H1 (cell line): ENCODE measurements at regions not wholly inside any gene's neighbourhood (a gene's known extent, or its start where the extent isn't known, plus 50 kb on each side); places are given as distances from the start of the nearest gene placed in this dataset.
A peak's percentile ranks its signal among the peaks of the same experiment; 100 is the strongest.
"Not testable (repeated sequence)": the region's sequence is repeated elsewhere in the genome, so short reads cannot be mapped to it uniquely, and the experiment has no call there.

Experiments used
- CTCF ChIA-PET: fragments of 300-600 bp; sonication (Branson Sonifier 250); formaldehyde crosslinking; loops from one replicate; lab custom pipeline; 2021; ENCODE audit not compliant: partially characterized antibody; lab: Charles Lee
- POLR2A ChIA-PET: fragments of 300-600 bp; sonication (Branson Sonifier 250); formaldehyde crosslinking; loops from one replicate; lab custom pipeline; 2021; ENCODE audit warnings: inconsistent platforms; ENCODE audit not compliant: partially characterized antibody; lab: Charles Lee
- DNase-seq, 2 experiments: peaks; one replicate each; pipeline versions ENCODE4 v3.0.0 to v3.0.0-alpha.2; 2010 to 2022; ENCODE audit warnings: low spot score in 2 of 2, low read depth in 1 of 2, mixed read lengths in 1 of 2
- FAIRE-seq: peaks from 2 replicates; lab custom pipeline; 2011; peaks lifted over from hg19 to GRCh38; lab: Jason Lieb, UNC
- H2AFZ ChIP-seq: 2 replicates; pipeline ENCODE4 v1.8.1; 2012; ENCODE audit warnings: low read length, inconsistent platforms
- H2AK5ac ChIP-seq: 2 replicates; pipeline ENCODE4 v1.6.1; 2013; ENCODE audit warnings: low read depth, low read length
- H2BK120ac ChIP-seq: replicated peaks from 2 replicates; pipeline ENCODE3; 2013; ENCODE audit warnings: low read depth, low read length, inconsistent platforms
- H2BK12ac ChIP-seq: 2 replicates; pipeline ENCODE4 v1.6.1; 2013; ENCODE audit warnings: low read depth, low read length
- H2BK15ac ChIP-seq: 2 replicates; pipeline ENCODE4 v1.6.1; 2013; ENCODE audit warnings: low read length
- H2BK20ac ChIP-seq: 2 replicates; pipeline ENCODE4 v1.6.1; 2013; ENCODE audit warnings: low read length
- H2BK5ac ChIP-seq: 2 replicates; pipeline ENCODE4 v1.6.1; 2013; ENCODE audit warnings: low read depth, low read length
- H3K14ac ChIP-seq: 2 replicates; pipeline ENCODE4 v1.6.1; 2013; ENCODE audit warnings: inconsistent platforms; ENCODE audit not compliant: insufficient read length
- H3K18ac ChIP-seq: 2 replicates; pipeline ENCODE4 v1.6.1; 2013; ENCODE audit warnings: low read length; ENCODE audit errors: extremely low read depth
- H3K23ac ChIP-seq: 2 replicates; pipeline ENCODE4 v1.6.1; 2013; ENCODE audit warnings: inconsistent platforms; ENCODE audit not compliant: insufficient read length
- H3K23me2 ChIP-seq: 2 replicates; pipeline ENCODE4 v1.6.1; 2013; ENCODE audit warnings: low read depth, low read length
- H3K27ac ChIP-seq: 2 replicates; pipeline ENCODE4 v1.6.1; 2011; ENCODE audit warnings: low read depth, low read length, inconsistent platforms
- H3K27me3 ChIP-seq, 4 experiments: replicated peaks in 1 of 4; 1 replicate in 1 of 4; 2 replicates in 3 of 4; pipeline versions ENCODE4 v1.6.1 to v1.8.1; 2011 to 2013; ENCODE audit warnings: low read length in 3 of 4, mild to moderate bottlenecking in 3 of 4, inconsistent platforms in 2 of 4, mixed read lengths in 2 of 4, moderate library complexity in 1 of 4; ENCODE audit not compliant: control insufficient read depth in 3 of 4, insufficient read depth in 3 of 4; ENCODE audit errors: extremely low read depth in 1 of 4
- H3K36me3 ChIP-seq, 4 experiments: 2 replicates each; pipeline versions ENCODE4 v1.6.1 to v1.8.1; 2011 to 2013; ENCODE audit warnings: mild to moderate bottlenecking in 4 of 4, low read length in 3 of 4, moderate library complexity in 2 of 4, control low read depth in 1 of 4, inconsistent platforms in 1 of 4; ENCODE audit not compliant: insufficient read depth in 4 of 4, control insufficient read depth in 2 of 4
- H3K4ac ChIP-seq: replicated peaks from 2 replicates; pipeline ENCODE3; 2013; ENCODE audit warnings: low read length, low read depth, mixed read lengths, inconsistent platforms; ENCODE audit not compliant: insufficient read length
- H3K4me1 ChIP-seq, 4 experiments: replicated peaks in 1 of 4; 1 replicate in 1 of 4; 2 replicates in 3 of 4; pipeline versions ENCODE4 v1.6.1 to v1.8.1; 2011 to 2013; ENCODE audit warnings: low read length in 3 of 4, inconsistent platforms in 2 of 4, mixed read lengths in 1 of 4; ENCODE audit not compliant: insufficient read depth in 4 of 4, control insufficient read depth in 3 of 4
- H3K4me2 ChIP-seq, 2 experiments: 2 replicates each; pipeline versions ENCODE4 v1.6.1 to v1.8.1; 2011 to 2013; ENCODE audit warnings: low read depth in 2 of 2, low read length in 2 of 2, control low read depth in 1 of 2, inconsistent platforms in 1 of 2, mild to moderate bottlenecking in 1 of 2; ENCODE audit not compliant: insufficient read depth in 1 of 2
- H3K4me3 ChIP-seq, 4 experiments: fragments of 200-600, 300-600 bp in 1 of 4; sonication (generic), shearing (Covaris generic), sonication (Bioruptor Twin) in 1 of 4; 2 replicates each; pipeline versions ENCODE4 v1.5.1 to v1.8.1; 2011 to 2016; ENCODE audit warnings: low read length in 4 of 4, low read depth in 3 of 4, control low read depth in 2 of 4, inconsistent platforms in 2 of 4, mild to moderate bottlenecking in 2 of 4, mixed read lengths in 1 of 4, moderate library complexity in 1 of 4; ENCODE audit not compliant: insufficient read depth in 2 of 4; ENCODE audit errors: extremely low read depth in 1 of 4
- H3K56ac ChIP-seq: replicated peaks from 2 replicates; pipeline ENCODE3; 2013; ENCODE audit warnings: low read depth, mild to moderate bottlenecking, mixed read lengths, low read length, inconsistent platforms; ENCODE audit not compliant: insufficient read length
- H3K79me1 ChIP-seq: 2 replicates; pipeline ENCODE4 v1.6.1; 2013; ENCODE audit warnings: low read depth, low read length, control low read depth
- H3K79me2 ChIP-seq, 2 experiments: 2 replicates each; pipeline versions ENCODE4 v1.6.1 to v1.8.1; 2012 to 2013; ENCODE audit warnings: low read length in 2 of 2, mild to moderate bottlenecking in 2 of 2, inconsistent platforms in 1 of 2; ENCODE audit not compliant: insufficient read depth in 2 of 2, control insufficient read depth in 1 of 2
- H3K9ac ChIP-seq, 4 experiments: replicated peaks in 1 of 4; 1 replicate in 1 of 4; 2 replicates in 3 of 4; pipeline versions ENCODE4 v1.6.1 to v1.8.1; 2011 to 2013; ENCODE audit warnings: low read depth in 3 of 4, low read length in 3 of 4, control low read depth in 2 of 4, mild to moderate bottlenecking in 2 of 4, moderate library complexity in 2 of 4, inconsistent platforms in 1 of 4; ENCODE audit errors: extremely low read depth in 1 of 4
- H3K9me3 ChIP-seq, 2 experiments: 2 replicates each; pipeline versions ENCODE4 v1.6.1 to v1.8.1; 2012 to 2013; ENCODE audit warnings: mild to moderate bottlenecking in 2 of 2, moderate library complexity in 2 of 2, control low read depth in 1 of 2, inconsistent platforms in 1 of 2, low read depth in 1 of 2, low read length in 1 of 2, mixed read lengths in 1 of 2; ENCODE audit not compliant: insufficient read depth in 2 of 2
- H4K20me1 ChIP-seq, 2 experiments: replicated peaks in 1 of 2; 2 replicates each; pipeline versions ENCODE3 to v1.8.1; 2011 to 2013; ENCODE audit warnings: inconsistent platforms in 2 of 2, low read length in 2 of 2, mild to moderate bottlenecking in 1 of 2; ENCODE audit not compliant: insufficient read depth in 2 of 2, control insufficient read depth in 1 of 2
- H4K5ac ChIP-seq: 2 replicates; pipeline ENCODE4 v1.6.1; 2013; ENCODE audit warnings: low read length, low read depth, mixed read lengths, inconsistent platforms; ENCODE audit not compliant: insufficient read length
- H4K8ac ChIP-seq: 2 replicates; pipeline ENCODE4 v1.8.0; 2013; ENCODE audit warnings: mild to moderate bottlenecking, moderate library complexity, low read length, inconsistent platforms; ENCODE audit not compliant: insufficient read depth; ENCODE audit errors: extremely low read depth
- H4K91ac ChIP-seq: replicated peaks from 2 replicates; pipeline ENCODE3; 2013; ENCODE audit warnings: low read length, mixed read lengths, inconsistent platforms; ENCODE audit not compliant: insufficient read length
- WGBS, 2 experiments: shearing (Covaris generic) in 1 of 2; methylation state at CpG; one replicate each; pipeline versions ENCODE4 v1.1.6 to v1.1.7; 2013 to 2015; ENCODE audit warnings: low lambda C conversion rate in 2 of 2, mixed read lengths in 2 of 2, inconsistent platforms in 1 of 2, low coverage in 1 of 2, missing lambda C conversion rate in 1 of 2; ENCODE audit not compliant: insufficient replicate concordance in 2 of 2, insufficient coverage in 1 of 2, insufficient read length in 1 of 2; ENCODE audit errors: extremely low coverage in 1 of 2, missing lambda C conversion rate in 1 of 2; 5-methylcytosine and 5-hydroxymethylcytosine counted together

DNA sequence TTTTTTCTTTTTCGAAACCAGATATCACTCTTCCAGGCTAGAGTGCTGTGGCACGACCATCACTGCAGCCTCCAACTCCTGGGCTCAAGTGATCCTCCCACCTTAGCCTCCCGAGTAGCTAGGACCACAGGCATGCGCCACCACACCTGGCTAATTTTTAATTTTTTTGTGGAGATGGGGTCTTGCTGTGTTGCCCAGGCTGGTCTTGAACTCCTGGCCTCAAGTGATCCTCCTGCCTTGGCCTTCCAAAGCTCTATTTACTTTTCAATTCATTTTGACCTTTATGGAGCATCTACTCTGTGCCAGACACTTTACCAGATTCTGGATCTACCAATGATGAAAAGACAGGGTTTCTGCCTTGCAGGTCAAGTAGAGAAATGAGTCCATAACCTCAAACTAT lies 83.3 kb downstream of the NENF start:
- not testable (repeated sequence) for H3K18ac ChIP-seq, FAIRE-seq, H3K14ac ChIP-seq, H3K27ac ChIP-seq, H2AK5ac ChIP-seq, H3K9me3 ChIP-seq, H3K56ac ChIP-seq, H4K8ac ChIP-seq, H2BK12ac ChIP-seq, DNase-seq, H3K4me3 ChIP-seq, H4K5ac ChIP-seq, H2BK20ac ChIP-seq, H2AFZ ChIP-seq, H3K23ac ChIP-seq, H3K4ac ChIP-seq, H2BK15ac ChIP-seq, H3K23me2 ChIP-seq, H3K9ac ChIP-seq, H4K20me1 ChIP-seq, H2BK120ac ChIP-seq, H3K79me2 ChIP-seq, H3K79me1 ChIP-seq, H2BK5ac ChIP-seq, H3K36me3 ChIP-seq, H4K91ac ChIP-seq
- ChIA-PET CTCF (interaction anchor here (0.9 to 2.9 kb wide), 5 partner anchors 13 to 61 kb away, joined by 3 to 12 read pairs (median 5); no protein-coding TSS in a partner anchor), POLR2A (interaction anchor here (1.1 to 1.6 kb wide), 3 partner anchors 12 to 91 kb away, joined by 3 to 4 read pairs (median 3); no protein-coding TSS in a partner anchor)
- Histone ChIP-seq H3K27me3 (peaks cover 8 to 41% (median 29%) of the 10 kb centered on the region in 4 experiments), H3K4me2 (peak overlapping the region in 1 of 2 experiments; percentile 47; a peak in 1 of 4 replicates), H3K4me1 (peaks cover 1 to 11% (median 7%) of the 10 kb centered on the region in 4 experiments)
- WGBS, 2 experiments, result 96% methylated on average over 4 of the region's 4 CpGs; no CpG with 5 or more reads in 1 of the 2 experiments
